ENCODE measurements at regions not wholly inside any gene's neighbourhood (a gene's known extent, or its start where the extent isn't known, plus 50 kb on each side); places are given as distances from the start of the nearest gene placed in this dataset.

DNA sequence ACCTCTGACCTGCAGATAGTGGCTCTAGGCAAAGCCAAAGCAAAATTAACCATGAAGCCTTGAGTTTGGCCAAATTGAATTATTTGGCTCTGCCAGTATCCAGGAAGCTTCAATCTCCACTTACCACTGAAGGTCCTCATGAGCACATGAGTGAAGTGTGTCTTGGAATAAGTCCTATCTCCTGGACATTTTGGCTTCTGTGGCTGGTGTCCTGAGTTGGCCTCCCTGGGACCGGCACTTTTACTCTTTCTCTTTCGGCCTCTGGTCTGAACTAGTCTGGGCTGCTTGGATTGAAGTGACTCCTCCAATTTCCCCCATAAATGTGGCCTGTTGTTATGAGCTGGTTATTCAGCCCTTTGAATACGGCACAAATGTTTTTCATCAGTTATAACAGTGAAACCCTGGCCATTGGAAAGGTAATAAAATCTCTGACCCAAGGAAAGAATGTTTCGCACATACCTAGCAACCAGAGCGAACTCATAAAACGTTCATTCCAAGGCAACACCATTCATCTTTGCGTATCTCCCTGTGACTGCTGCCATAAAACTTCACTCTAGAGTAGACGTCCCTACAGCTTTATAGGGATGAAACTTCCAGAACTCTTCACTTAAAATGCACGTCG is 216.4 kb downstream of the LPIN1 start:
- no peak overlapping the region for H3K4me3 ChIP-seq
- H3K27me3 ChIP-seq (ENCODE audit: insufficient read depth, low read depth) = no peaks in the 10 kb centered on the region
- H3K4me1 ChIP-seq (replicated peaks; ENCODE audit: insufficient read depth) = no peaks in the 10 kb centered on the region
- no peak overlapping the region for H3K4me2 ChIP-seq
- TF ChIP-seq, protein P1, sequence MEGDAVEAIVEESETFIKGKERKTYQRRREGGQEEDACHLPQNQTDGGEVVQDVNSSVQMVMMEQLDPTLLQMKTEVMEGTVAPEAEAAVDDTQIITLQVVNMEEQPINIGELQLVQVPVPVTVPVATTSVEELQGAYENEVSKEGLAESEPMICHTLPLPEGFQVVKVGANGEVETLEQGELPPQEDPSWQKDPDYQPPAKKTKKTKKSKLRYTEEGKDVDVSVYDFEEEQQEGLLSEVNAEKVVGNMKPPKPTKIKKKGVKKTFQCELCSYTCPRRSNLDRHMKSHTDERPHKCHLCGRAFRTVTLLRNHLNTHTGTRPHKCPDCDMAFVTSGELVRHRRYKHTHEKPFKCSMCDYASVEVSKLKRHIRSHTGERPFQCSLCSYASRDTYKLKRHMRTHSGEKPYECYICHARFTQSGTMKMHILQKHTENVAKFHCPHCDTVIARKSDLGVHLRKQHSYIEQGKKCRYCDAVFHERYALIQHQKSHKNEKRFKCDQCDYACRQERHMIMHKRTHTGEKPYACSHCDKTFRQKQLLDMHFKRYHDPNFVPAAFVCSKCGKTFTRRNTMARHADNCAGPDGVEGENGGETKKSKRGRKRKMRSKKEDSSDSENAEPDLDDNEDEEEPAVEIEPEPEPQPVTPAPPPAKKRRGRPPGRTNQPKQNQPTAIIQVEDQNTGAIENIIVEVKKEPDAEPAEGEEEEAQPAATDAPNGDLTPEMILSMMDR (conservative IDR thresholded peaks at IDR 0.05) = no peak
- no peak for TF ChIP-seq EZH2 (IDR thresholded peaks at IDR 0.05; ENCODE audit: low read depth)
- H3K9me3 ChIP-seq (ENCODE audit: insufficient read depth, low read depth) = no peaks in the 10 kb centered on the region
- H3K9me2 ChIP-seq (ENCODE audit: insufficient read depth) = no peaks in the 10 kb centered on the region
- no peaks in the 10 kb centered on the region for H4K20me1 ChIP-seq (ENCODE audit: insufficient read depth)
- ChIA-PET POLR2A (ENCODE audit: unreplicated experiment) (no interaction called here), CTCF (no interaction called here)
- no peaks in the 10 kb centered on the region for H3F3A ChIP-seq (ENCODE audit: insufficient read depth, low read depth)
- no peak overlapping the region for H2AFZ ChIP-seq
- intact Hi-C loops (cut with micrococcal nuclease; ENCODE audit: unreplicated experiment) = no loop called here
- H3K36me3 ChIP-seq (ENCODE audit: low read depth) = no peaks in the 10 kb centered on the region
- H3K79me2 ChIP-seq (ENCODE audit: low read depth) = no peaks in the 10 kb centered on the region
- BruUV-seq (replicated peaks) = no TSS peak
- no peak for DNase-seq
- H3K27ac ChIP-seq = no peak overlapping the region

DNA sequence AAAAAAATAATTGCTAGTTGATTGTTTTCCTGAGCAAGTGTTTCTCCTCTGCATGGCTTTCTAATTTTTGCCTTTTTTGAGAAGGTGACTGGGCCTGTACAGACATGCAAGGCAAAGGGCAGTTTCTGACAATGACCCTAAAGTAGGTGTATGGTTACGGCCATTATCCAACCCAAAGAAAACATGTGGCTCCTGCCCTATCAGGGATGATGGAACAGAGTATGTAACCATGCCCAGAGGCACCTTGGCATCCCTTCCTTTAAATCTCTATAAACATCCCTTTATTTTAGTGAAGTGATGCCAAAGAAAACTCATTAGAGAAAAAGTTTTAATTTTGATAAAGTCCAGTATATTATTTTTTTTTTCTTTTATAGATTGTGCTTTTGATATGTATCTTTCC is 217.5 kb downstream of the LPIN1 start:
- Histone ChIP-seq H3K4me2 (no peak overlapping the region), H3K4me1 (replicated peaks; ENCODE audit: insufficient read depth) (no peaks in the 10 kb centered on the region), H3K9me3 (ENCODE audit: insufficient read depth, low read depth) (no peaks in the 10 kb centered on the region), H3K27ac (no peak overlapping the region), H3K4me3 (no peak overlapping the region), H3F3A (ENCODE audit: insufficient read depth, low read depth) (no peaks in the 10 kb centered on the region), H4K20me1 (ENCODE audit: insufficient read depth) (no peaks in the 10 kb centered on the region), H3K79me2 (ENCODE audit: low read depth) (no peaks in the 10 kb centered on the region), H3K9me2 (ENCODE audit: insufficient read depth) (no peaks in the 10 kb centered on the region), H3K36me3 (ENCODE audit: low read depth) (no peaks in the 10 kb centered on the region), H3K27me3 (ENCODE audit: insufficient read depth, low read depth) (no peaks in the 10 kb centered on the region), H2AFZ (no peak overlapping the region)
- no peak for TF ChIP-seq EZH2 (IDR thresholded peaks at IDR 0.05; ENCODE audit: low read depth)
- TF ChIP-seq, protein P1 (conservative IDR thresholded peaks at IDR 0.05) = no peak
- no TSS peak for BruUV-seq (replicated peaks)
- ChIA-PET CTCF (no interaction called here), POLR2A (ENCODE audit: unreplicated experiment) (no interaction called here)
- no peak for DNase-seq
- intact Hi-C loops (cut with micrococcal nuclease; ENCODE audit: unreplicated experiment) = no loop called here

DNA sequence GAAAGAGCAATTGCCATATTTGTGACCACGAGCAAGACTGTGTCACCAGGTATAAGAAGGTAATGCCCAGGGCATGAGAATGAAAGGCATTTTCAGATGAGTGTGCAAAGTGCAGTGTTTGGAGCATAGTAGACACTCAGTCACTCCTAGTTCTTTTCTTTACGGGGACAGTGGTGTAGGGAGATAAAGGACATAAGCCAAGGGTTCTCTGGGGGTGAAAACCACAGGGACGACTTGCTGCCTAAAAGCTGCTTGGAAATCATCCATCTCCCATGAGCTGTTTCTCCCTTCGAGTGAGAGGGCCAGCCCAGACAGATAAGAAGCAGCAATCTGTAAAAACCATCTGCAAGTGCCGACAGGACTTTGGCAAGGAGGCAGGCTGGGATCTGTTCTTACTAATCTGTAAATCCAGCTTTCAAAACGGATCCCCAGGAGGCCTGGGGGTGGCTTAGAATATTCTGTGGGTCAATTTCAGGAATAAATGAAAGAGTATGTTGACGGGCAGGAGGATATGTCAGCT is 221.6 kb downstream of the LPIN1 start:
- ChIA-PET POLR2A (ENCODE audit: unreplicated experiment) (no interaction called here), CTCF (no interaction called here)
- no peaks in the 10 kb centered on the region for H3K4me1 ChIP-seq (replicated peaks; ENCODE audit: insufficient read depth)
- no peaks in the 10 kb centered on the region for H3K36me3 ChIP-seq (ENCODE audit: low read depth)
- no peak for DNase-seq
- H3K79me2 ChIP-seq (ENCODE audit: low read depth) = no peaks in the 10 kb centered on the region
- no peaks in the 10 kb centered on the region for H3K27me3 ChIP-seq (ENCODE audit: insufficient read depth, low read depth)
- no peaks in the 10 kb centered on the region for H3K9me3 ChIP-seq (ENCODE audit: insufficient read depth, low read depth)
- no peak overlapping the region for H3K4me3 ChIP-seq
- peak overlapping the region; percentile 54 for H2AFZ ChIP-seq
- intact Hi-C loops (cut with micrococcal nuclease; ENCODE audit: unreplicated experiment) = no loop called here
- no peaks in the 10 kb centered on the region for H4K20me1 ChIP-seq (ENCODE audit: insufficient read depth)
- H3K9me2 ChIP-seq (ENCODE audit: insufficient read depth) = no peaks in the 10 kb centered on the region
- no TSS peak for BruUV-seq (replicated peaks)
- no peaks in the 10 kb centered on the region for H3F3A ChIP-seq (ENCODE audit: insufficient read depth, low read depth)
- H3K4me2 ChIP-seq = no peak overlapping the region
- no peak overlapping the region for H3K27ac ChIP-seq
- no peak for TF ChIP-seq EZH2 (IDR thresholded peaks at IDR 0.05; ENCODE audit: low read depth)
- TF ChIP-seq, protein P1 (conservative IDR thresholded peaks at IDR 0.05) = no peak
